ENCODE measurements at regions not wholly inside any gene's neighbourhood (a gene's known extent, or its start where the extent isn't known, plus 50 kb on each side); places are given as distances from the start of the nearest gene placed in this dataset.
"Not testable (repeated sequence)": the region's sequence is repeated elsewhere in the genome, so short reads cannot be mapped to it uniquely, and the experiment has no call there.

DNA sequence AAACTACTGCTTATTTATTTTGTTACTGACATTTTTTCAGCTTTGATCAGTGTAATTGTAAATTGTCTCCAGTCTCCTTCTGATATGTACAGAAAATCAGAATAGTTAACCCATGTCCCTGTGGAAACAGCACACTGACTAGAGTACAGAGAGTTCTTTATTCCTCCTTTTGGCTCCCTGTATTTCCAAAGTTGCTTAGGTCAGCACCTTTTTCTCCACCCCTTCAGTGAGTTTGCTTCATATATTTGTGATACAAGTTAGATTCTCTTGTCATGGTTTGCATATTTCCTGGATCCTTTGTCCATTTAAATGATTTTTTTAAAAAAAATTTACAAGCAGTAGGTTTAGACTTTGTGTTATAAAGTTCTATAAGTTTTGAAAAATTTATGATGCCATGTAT, 2051.1 kb upstream of the LRRTM1 start:
- DNase-seq, result no peak

DNA sequence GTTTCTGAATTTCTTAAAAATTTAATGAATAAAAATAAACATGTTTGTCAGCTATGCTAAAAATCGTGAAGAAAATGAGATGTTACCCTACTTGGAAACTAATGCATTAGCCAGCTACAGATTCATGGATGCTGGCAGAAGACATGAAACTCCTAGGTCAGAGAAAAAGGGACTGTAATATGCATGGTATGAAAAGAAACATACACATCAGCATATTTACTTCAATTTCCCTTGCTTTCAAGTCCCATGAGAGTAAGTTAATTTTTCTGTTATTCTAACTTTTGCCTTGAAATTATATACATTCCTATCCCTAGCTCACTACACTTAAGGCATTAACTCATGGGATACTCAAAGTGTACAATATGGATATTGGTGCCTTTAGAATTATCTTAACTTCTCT, 2041.4 kb upstream of the LRRTM1 start:
- no peak for DNase-seq

DNA sequence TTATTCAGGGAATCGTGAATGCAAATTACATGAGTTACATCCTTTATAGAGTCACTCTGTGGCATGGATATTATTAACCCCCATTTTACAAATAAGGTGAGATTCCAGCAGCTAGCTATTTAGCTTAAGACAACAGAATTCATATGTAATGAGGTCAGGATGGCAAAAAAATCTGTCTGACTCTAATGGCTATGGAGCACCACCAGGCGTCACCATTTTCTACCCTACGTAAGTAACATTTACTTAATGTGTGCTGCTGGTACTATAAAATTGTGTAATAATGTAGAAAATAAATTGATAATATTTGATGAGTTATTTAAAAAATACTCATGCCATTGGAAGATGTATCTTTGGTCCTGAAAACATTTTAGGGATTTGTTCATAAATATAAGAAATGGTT, 2040.1 kb upstream of the LRRTM1 start:
- no peak for DNase-seq

DNA sequence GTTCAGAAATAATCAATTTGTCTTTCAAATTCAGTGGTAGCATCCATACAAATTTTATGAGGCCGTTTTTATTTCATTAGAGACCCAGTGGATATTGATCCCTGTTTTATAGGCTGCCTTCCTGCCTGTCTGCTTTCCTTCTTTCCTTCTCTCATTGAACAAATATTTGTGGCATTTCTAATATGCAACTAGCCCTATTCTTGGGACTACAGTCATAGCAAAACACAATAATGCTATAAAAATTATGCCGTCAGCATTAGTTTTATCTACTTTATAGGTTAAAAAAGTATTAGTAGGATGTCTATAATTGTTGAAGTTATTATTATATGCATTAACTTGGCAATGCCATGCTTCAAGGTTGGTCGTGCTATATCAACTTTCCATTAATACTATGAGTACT, 2037.8 kb upstream of the LRRTM1 start:
- no peak for DNase-seq

DNA sequence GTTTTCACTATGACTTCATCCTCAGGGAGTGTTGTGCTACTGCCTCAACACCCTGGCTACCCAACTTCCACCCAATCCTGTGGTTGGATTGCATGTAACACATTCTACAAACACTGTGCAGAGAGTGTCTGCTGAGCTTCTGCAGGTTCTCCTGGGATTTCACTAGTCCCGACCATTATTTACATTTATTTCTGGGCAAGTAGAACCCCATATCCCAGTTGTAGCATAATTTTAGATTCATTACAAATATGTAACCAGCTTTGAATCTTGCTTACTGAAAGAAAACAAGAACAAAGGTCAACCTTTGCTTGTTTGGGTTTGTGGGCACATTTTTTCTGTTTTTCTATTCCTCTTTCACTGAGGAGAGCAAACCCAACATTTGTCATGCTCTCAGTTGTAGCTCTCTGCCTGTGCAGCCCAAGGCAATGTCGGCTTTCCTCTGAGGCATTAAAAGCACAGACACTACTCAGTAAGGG, 2036.1 kb upstream of the LRRTM1 start:
- DNase-seq, result no peak

DNA sequence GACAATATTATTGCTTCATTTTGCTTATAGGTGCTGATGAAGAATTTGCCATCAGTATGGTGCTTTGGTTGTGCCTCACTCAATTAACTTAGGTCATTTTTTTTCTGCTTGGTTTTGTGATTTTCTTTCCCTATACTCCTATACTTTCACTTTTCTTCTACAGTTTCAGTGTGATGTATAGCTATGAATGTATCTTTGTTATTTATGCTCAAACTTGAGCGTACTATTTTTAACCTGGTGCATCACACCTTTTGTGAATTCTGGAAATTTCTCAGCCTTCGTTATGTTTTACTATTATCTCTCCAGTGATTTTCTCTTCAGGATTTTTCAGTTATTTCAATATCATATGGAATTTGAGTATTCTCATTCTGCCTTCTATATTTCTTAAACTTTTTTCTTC, 2035.3 kb upstream of the LRRTM1 start:
- no peak for DNase-seq

DNA sequence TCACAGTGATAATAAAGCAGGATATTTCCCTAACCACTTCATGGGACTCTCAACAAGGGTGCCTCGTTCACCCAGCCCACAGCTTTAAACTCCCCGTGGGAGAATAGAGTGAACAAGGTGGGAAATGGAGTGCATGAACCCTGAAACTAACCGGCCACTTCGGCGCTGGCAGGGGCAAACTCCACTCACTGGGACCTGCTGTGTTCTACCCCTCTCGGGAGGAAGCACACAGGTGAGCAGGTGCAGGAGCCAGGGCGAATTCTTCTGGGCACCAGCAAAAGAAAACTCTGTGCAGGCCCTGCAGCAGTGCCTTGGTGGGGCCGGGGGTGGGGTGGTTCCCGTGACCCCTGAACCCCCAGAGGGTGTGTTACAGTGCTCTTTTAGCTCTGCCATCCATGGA, 2029.1 kb upstream of the LRRTM1 start:
- DNase-seq, result no peak

DNA sequence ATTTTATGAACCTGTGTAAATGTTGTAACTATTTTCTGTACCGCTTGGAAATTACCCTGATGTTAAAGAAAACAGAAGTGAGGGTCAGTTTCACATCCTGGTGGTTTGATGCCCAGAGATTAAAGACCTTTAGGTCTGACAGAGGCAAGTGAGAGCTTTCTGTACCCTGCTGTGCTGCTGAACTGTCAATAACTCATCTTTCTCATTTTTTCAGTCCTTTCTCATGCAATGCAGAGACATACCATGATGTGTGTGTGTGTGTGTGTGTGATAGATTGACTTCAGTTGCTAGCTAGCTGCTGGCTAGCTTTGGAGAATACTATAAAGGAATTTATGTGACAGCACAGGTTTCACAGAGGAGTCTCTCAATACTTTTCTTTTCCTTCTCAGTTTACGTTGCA, 2025.6 kb upstream of the LRRTM1 start:
- DNase-seq, result no peak

DNA sequence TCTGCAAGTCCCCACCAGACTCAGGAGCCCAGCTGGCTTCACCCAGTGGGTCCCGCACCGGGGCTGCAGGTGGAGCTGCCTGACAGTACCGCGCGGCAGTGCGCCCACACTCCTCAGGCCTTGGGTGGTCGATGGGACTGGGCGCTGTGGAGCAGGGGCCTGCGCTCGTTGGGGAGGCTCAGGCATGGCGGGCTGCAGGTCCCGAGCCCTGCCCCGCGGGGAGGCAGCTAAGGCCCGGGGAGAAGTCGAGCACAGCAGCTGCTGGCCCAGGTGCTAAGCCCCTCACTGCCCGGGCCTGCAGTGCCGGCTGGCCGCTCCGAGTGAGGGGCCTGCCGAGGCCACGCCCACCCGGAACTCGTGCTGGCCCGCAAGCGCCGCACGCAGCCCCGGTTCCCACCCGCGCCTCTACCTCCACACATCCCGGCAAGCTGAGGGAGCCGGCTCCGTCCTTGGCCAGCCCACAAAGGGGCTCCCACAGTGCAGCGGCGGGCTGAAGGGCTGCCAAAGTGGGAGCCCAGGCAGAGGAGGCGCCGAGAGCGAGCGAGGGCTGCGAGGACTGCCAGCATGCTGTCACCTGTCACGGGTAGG, 2021.7 kb upstream of the LRRTM1 start:
- DNase-seq, result not testable (repeated sequence)

DNA sequence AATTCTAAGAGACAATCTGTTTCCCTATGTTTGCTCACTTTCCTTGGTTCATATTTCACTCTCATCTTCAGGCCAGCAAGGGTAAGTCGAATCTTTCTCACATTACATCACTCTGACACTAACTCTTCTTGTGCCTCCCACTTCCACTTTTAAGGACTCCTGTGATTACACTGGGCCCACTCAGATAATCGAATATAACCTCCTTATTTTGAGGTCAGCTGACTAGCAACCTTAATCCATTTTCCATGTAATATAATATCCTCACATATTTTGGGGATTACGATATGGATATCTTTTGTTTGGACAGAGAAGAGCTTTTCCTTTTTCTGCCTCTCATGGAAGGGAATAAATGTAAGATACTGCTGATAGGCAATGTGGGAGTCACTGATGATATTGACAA, 2015.7 kb upstream of the LRRTM1 start:
- DNase-seq, result no peak

DNA sequence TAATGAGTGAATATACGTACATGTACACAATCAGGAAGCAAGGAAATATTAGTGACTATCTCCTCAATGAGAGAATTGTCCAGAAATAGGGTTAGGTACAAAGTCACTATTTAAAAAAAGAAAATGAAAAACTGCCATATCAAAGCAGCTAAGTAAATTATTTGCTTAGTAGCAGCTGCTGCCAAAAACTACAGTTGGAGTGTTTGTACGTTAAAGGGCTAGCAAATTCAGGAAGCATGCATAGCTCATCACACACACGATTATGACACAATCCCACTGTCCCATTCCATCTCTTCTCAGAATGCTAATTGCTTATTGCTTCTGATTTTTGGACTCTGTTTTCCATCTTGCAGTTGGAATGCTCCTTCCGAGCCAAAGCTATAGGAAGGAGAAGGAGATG, 2012.5 kb upstream of the LRRTM1 start:
- DNase-seq, result no peak

DNA sequence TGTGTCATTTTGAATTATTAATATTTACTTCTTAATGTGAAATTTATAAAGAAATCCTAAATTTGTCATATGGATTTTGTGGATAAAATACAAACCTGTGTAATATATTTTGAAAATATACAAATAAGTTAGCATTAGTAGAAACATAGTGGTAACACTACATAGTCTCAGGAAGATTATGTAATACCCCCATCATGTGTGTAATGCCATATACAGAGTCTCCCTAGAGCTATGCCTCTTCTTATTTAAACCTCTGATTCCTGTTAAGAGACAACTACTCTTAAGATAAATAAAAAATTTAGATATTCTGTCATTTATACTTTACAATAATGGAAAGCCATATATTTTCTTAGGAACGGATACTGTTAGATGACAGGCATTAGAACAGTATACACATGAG, 2012.0 kb upstream of the LRRTM1 start:
- no peak for DNase-seq

DNA sequence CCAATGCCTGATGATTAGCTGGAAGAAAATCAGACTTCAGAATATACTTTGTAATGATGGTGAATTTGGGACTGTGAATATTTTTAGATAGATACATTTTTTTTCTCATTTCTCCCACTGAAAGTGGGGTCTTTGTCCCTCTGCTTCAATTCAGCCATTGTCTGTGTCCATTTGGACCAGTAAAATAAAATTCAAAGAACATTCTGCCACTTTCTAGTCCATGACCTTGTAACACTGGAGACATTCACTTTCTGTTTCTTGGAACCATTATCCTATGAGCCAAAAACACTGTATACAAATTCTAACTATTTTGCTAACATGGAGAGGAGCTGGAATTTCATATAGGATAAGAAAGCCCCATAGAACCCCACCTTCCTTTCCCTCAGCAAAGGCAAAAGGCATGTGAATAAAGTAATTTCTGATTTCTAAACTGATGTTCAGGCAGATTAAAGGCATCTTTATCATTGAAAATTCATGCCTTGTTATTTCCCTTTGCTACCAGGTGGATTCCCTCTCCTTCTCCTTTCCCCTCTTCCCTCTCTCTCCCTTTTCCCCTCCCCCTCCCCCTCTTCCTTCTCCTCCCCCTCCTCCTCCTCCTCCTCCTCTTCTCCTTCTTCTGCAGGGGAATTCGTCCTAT, 2010.4 kb upstream of the LRRTM1 start:
- no peak for DNase-seq

DNA sequence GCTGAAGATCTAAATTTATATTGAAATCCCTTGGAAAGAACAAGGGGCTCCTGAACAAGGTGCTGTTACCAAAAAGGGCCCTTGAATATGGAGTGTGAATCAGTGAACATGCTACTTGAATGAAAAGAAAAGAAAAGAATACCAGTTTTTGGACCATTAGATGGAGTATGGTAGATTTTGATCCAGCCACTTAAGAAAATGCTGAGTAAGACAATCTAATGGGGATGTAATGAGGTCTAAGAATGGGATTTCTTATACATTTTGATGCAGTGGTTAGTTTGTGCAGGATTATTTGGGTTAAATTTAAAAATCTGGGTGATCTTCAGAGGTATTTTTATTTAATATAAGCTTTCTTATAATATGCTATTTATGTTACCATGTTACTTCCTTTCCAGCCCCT, 2003.0 kb upstream of the LRRTM1 start:
- DNase-seq, result no peak

DNA sequence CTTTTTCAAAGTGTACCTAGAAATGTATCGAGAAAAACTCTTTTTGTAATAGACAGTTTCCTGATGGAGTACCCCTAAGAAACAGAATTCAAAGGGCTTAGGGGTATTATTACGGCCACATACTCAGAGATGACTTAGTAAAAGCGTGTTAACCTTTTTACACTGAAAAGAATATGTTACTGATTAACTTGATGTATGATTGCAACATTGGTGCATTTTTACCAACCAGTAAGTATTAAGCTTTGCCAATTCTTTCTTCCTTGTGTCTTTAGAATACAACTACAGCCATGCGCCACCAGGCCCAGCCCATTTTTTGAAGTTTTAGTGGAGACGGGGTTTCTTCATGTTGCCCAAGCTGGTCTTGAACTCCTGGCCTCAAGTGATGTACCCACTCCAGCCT, 1997.0 kb upstream of the LRRTM1 start:
- no peak for DNase-seq

DNA sequence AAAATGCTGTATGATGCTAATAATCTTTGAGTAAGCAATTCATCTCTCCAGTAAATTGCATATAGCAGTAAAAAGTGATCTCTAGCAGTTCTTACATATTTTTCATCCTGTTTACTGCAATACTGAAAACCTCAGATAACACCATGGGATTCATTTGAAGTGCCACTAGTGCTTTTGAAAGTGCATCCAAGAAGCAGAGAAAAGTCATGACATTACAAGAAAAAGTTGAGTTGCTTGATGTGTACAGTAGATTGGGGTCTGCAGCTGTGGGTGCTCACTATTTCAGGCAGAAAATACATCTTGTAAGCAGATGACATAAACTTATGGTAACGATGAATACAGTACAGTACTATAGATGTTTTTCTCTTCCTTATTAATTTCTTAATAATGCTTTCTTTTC, 1984.9 kb upstream of the LRRTM1 start:
- no peak for DNase-seq

DNA sequence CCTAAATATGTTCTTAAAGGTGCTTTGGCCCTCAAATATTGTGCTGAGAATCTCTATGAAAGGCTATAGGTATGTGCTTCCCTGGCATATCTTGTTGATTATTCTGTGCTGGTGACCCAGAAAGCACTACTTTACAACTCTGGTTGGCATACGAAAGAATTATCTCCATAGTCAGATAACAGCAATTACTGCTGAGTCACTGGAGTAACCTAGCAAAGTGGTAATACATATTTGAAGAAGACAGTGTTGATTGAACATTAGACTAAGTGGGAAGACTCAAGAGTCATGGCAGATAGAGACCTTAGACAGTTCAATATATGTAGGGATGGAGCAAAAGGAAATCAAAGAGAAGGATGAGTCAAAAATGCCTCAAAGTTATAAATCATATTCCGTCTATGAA, 1978.5 kb upstream of the LRRTM1 start:
- no peak for DNase-seq

DNA sequence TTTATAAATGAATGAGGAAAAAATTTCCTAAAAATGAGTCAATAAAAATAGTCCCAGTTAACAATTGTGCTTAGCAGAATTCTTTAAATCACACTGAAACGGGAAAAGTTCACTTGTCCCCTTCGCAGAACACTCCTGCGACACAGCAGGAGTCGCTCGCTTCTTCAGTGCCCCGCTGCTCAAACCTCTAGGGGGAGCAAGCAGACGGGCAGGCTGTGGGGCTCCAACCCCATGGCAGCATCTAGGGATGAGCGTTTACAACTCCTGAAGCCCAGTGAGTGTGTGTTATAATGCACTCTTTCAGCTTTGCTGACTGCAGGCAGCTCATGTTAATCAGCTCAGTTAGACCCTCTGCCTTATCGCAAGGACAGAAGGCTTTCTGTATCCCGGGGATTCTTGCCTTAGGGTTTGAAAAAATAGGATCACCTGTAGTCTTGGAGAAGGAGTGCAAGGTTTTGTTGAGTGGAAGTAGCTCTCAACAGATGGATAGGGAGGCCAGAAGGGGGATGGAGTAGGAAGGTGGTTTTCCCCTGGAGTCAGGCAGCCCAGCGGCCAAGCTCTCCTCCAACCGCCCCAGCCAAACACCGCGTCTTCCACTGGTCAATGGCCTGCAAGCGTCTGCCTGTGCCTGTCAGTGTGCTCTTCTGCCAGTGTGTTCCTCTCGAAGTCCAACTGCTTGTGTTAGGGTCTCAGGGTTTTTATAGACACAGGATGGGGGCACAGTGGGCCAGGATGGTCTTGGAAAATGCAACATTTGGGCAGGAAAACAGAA, 1977.7 kb upstream of the LRRTM1 start:
- DNase-seq, result no peak

DNA sequence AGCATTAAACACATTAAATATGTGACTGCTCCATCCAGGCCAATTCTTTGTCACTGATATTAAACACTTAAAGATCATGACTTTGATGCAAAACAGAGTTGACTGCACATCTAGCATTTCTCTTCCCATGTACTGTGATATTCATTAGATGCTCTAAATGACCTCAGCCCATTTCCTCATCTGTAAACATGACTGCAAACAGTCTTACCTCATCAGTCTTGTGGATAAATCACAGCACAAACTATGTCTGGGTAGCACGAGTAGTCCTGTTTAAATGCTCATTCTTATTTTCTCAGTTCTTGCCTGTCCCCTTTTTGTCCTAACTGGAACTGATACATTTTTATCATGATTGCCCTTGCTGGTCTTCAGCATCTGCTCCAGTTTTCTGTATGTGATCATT, 1974.8 kb upstream of the LRRTM1 start:
- DNase-seq, result no peak

DNA sequence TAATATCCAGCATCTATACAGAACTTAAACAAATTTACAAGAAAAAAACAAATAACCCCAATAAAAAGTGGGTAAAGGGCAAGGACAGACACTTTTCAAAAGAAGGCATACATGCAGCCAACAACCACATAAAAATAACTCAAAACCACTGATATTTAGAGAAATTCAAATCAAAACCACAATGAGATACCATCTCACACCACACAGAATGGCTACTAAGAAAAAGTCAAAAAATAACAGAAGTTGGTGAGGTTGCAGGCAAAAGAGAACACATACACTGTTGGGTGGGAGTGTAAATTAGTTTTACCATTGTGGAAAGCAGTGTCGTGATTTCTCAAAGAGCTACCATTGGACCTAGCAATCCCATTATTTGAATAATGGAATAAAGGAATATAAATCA, 1973.9 kb upstream of the LRRTM1 start:
- DNase-seq, result no peak

DNA sequence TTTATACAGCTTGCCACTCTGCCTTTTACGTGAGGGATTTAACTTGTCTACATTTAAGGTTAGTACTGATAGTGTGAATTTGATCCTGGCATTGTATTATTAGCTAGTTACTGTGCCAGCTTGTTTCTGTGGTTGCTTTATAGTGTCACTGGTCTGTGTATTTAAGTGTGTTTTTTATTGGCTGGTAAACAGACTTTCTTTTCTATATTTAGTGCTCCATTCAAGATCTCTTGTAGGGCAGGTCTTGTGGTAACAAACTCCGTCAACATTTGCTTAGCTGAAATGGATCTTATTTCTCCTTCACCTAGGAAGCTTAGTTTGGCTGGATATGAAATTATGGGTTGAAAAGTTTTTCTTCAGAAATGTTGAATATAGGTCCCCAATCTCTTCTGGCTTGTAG, 1971.0 kb upstream of the LRRTM1 start:
- DNase-seq, result no peak

DNA sequence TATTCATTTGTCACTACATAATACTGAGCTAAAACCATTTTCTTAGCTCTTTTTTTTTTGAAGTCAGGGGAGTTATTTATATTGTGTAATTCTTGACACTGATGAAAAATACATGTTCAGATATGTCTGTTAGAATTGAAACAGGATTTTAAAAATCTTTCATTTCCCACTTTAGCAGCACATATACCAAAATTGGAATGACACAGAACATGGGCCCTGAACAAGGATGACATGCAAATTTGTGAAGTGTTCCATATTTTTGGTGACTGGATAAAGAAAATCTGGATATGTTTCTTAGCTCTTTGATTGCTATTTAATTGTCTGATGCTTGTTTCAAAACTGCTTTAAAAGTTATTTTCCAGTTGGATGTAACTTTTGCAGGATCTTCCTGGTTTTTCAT, 1963.9 kb upstream of the LRRTM1 start:
- no peak for DNase-seq

DNA sequence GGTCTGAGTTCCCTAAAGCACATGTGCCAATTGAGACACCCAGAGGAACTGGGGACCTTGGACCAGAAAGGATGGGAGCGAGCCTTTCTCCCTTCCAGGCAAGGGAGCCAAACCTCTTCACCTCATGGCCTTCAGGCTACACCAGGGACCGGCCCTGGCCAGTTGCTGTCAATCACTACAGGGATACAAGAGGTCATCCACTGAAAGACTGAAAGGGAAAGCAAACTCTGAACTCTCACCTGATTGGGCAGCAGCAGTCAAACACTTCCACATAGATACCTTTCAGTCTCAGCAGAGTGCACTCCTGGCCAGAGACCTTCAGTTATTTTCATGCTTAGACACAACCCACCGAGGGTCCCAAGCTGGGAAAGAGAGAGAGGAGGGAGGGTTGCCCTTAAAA, 1956.0 kb upstream of the LRRTM1 start:
- no peak for DNase-seq

DNA sequence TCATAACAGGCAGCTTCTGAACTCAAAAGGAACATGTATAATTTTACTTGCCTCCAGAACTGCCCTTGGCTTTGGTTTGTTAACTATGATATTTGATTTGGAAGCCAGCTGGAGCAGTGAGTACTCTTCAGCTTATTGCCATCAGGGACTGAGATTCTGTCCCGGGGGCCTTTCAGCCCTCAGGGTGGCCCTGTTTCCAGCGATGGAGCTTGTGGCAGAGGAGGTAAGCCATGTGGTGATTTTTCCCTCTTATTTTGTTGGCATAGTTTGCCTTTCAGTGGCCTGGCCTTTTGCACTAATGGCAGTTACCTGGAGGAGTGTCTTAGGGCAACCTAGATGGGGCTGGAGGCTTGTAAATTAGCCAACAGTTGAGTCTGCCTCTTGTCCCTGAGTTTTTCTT, 1955.0 kb upstream of the LRRTM1 start:
- no peak for DNase-seq
